Suprapubic skin (tissue), 4 donors: ENCODE measurements at regions not wholly inside any gene's neighbourhood (a gene's known extent, or its start where the extent isn't known, plus 50 kb on each side); places are given as distances from the start of the nearest gene placed in this dataset.

Experiments
- POLR2A ChIP-seq, 2 donors: fragments of 450-650 bp; IDR thresholded peaks; one replicate each; pipeline ENCODE4 v1.6.1; 2017; ENCODE audit warnings: antibody characterized with exemption in 2 of 2, mild to moderate bottlenecking in 2 of 2, moderate library complexity in 2 of 2
- POLR2AphosphoS5 ChIP-seq, 3 donors: sonication (generic); formaldehyde crosslinking; IDR thresholded peaks; one replicate each; pipeline ENCODE4 v1.6.1; 2017; ENCODE audit warnings: antibody characterized with exemption in 3 of 3
- TF ChIP-seq, protein P1 (sequence below), 2 donors: fragments of 200-600 bp in 1 of 2; fragments of 450-650 bp in 1 of 2; sonication (generic) in 1 of 2; IDR thresholded peaks; one replicate each; pipeline ENCODE4 v1.5.1; 2016 to 2019; ENCODE audit warnings: antibody characterized with exemption in 2 of 2, mild to moderate bottlenecking in 1 of 2, moderate library complexity in 1 of 2

DNA sequence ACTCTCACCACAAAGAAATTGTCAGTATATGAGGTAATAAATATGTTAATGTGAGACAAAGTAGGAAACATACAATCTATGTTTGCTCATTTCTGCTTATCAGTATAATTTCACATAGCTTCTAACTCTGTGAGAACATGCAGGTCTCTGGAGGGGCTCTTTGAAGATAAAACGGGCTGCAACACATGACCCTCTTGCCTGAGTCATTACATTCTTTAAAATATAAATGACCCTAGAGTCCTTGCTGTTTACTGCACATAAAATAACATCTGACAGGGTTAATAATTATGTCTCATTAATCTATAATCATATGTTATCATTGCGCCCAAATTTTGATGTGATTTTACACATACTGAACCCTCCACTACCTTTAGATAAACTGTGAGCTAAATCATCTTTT is 681.5 kb downstream of the ARAP2 start:
- TF ChIP-seq, protein P1, sequence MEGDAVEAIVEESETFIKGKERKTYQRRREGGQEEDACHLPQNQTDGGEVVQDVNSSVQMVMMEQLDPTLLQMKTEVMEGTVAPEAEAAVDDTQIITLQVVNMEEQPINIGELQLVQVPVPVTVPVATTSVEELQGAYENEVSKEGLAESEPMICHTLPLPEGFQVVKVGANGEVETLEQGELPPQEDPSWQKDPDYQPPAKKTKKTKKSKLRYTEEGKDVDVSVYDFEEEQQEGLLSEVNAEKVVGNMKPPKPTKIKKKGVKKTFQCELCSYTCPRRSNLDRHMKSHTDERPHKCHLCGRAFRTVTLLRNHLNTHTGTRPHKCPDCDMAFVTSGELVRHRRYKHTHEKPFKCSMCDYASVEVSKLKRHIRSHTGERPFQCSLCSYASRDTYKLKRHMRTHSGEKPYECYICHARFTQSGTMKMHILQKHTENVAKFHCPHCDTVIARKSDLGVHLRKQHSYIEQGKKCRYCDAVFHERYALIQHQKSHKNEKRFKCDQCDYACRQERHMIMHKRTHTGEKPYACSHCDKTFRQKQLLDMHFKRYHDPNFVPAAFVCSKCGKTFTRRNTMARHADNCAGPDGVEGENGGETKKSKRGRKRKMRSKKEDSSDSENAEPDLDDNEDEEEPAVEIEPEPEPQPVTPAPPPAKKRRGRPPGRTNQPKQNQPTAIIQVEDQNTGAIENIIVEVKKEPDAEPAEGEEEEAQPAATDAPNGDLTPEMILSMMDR (IDR thresholded peaks at IDR 0.05), result no peak
- TF ChIP-seq POLR2AphosphoS5 (IDR thresholded peaks at IDR 0.05) (no peak), POLR2A (IDR thresholded peaks at IDR 0.05) (no peak)
